ENCODE measurements at regions not wholly inside any gene's neighbourhood (a gene's known extent, or its start where the extent isn't known, plus 50 kb on each side); places are given as distances from the start of the nearest gene placed in this dataset.

GRCh38 chr4:18869166-18869565 is 847.6 kb upstream of the LCORL start:
- no peak for DNase-seq
- no peak for TF ChIP-seq POLR2A (IDR thresholded peaks at IDR 0.05; ENCODE audit: low read length)

DNA sequence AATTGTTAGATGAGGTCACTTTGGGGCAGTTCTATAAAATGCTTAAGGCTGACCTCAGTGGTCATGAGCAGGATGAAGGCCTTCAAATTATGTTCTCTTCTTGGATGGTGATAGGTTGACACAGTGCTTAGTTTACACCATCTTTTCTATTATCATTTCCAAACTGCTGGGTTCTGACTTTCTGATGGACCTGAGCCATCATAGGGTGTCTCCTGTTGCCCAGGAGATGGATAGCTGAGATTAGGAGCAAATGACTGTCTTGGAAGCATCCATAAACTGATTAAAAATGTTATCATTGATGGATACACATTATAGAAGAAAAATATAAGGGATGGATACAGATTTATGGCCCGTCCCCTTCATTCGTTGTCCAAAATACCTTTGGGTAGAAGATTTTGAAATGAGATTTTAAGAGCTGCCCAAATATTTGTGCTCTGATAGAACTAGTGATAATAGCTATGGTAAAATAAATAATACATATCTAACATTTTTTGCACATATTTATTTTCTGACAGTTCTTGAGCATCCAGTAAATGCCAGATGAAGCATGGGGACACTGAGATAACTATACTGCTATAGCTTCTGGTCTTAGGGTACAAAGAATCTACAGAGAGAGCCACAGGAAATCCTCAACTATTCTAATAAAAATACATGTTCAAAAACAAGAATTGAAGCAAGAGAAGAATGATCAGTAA is 839.4 kb upstream of the LCORL start:
- TF ChIP-seq POLR2A (IDR thresholded peaks at IDR 0.05; ENCODE audit: low read length) (no peak), GATA1 (IDR thresholded peaks at IDR 0.05; ENCODE audit: low read depth, low read length) (no peak)
- DNase-seq = no peak

DNA sequence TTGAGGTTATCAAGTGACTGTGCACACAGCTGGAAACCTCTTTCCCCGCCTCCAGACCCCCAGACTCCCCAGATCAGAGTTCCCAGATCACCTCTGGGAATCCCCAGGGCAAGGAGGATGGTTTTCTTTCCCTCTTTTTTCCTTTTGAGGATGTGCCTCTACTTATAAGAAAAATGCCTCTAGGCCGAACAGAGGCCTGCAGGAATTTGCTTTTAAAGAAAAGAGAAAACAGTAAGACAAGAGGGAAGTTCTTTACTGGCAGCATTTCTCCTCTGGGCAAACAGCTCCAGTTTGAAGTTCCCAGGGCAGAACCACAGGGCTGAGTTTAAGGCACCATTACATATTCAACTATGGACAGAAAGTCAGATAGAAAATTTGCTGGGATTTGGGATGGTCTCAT is 837.9 kb upstream of the LCORL start:
- TF ChIP-seq GATA1 (IDR thresholded peaks at IDR 0.05; ENCODE audit: low read depth, low read length) = no peak
- no peak for TF ChIP-seq POLR2A (IDR thresholded peaks at IDR 0.05; ENCODE audit: low read length)
- no peak for DNase-seq

- TF ChIP-seq GATA1 (IDR thresholded peaks at IDR 0.05; ENCODE audit: low read depth, low read length) (no peak), POLR2A (IDR thresholded peaks at IDR 0.05; ENCODE audit: low read length) (no peak)
- DNase-seq = no peak
Measured at GRCh38 chr4:18858229-18858922, 836.8 kb upstream of the LCORL start.

GRCh38 chr4:18850867-18851266 is 829.3 kb upstream of the LCORL start:
- TF ChIP-seq GATA1 (IDR thresholded peaks at IDR 0.05; ENCODE audit: low read depth, low read length) (no peak), POLR2A (IDR thresholded peaks at IDR 0.05; ENCODE audit: low read length) (no peak)

DNA sequence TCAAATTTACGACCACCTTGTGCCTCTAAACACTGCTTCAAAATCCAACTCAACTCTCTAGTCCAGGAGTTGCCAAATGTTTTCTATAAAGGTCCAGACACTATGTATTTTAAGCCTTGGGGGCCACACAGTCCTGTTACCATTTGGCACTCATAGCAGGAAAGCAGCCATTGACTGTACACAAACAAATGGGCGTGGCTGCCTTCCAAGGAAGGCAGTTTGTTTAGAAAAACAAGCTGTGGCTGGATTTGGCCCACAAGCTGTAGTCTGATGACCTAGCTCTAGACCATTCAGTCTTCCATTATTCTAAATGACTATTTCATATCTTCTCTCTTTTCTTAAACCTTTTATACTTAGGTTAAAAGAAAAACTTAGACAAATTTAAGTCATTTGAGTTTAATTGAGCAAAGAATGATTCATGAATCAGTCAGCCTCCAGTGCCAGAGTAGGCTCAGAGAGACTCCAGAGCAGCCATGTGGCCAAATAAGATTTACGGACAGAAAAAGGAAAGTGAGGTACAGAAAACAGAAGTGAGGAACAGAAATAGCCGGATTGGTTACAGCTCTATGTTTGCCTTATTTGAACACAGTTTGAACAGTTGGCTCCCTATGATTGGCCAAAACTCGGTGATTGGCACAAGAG is 825.8 kb upstream of the LCORL start:
- TF ChIP-seq POLR2A (IDR thresholded peaks at IDR 0.05; ENCODE audit: low read length) (no peak), GATA1 (IDR thresholded peaks at IDR 0.05; ENCODE audit: low read depth, low read length) (no peak)
- no peak for DNase-seq

More at GRCh38 chr4:18850867-18851266, 829.3 kb upstream of the LCORL start:
- DNase-seq = no peak

- DNase-seq = no peak
Measured at GRCh38 chr4:18846313-18846712, 824.8 kb upstream of the LCORL start.

GRCh38 chr4:18844726-18845125 is 823.2 kb upstream of the LCORL start:
- TF ChIP-seq GATA1 (IDR thresholded peaks at IDR 0.05; ENCODE audit: low read depth, low read length) = no peak
- no peak for TF ChIP-seq POLR2A (IDR thresholded peaks at IDR 0.05; ENCODE audit: low read length)
- no peak for DNase-seq

More at GRCh38 chr4:18846313-18846712, 824.8 kb upstream of the LCORL start:
- no peak for TF ChIP-seq POLR2A (IDR thresholded peaks at IDR 0.05; ENCODE audit: low read length)
- no peak for TF ChIP-seq GATA1 (IDR thresholded peaks at IDR 0.05; ENCODE audit: low read depth, low read length)

GRCh38 chr4:18842431-18842830 is 820.9 kb upstream of the LCORL start:
- no peak for TF ChIP-seq POLR2A (IDR thresholded peaks at IDR 0.05; ENCODE audit: low read length)
- no peak for TF ChIP-seq GATA1 (IDR thresholded peaks at IDR 0.05; ENCODE audit: low read depth, low read length)

GRCh38 chr4:18840481-18840880 is 818.9 kb upstream of the LCORL start:
- TF ChIP-seq POLR2A (IDR thresholded peaks at IDR 0.05; ENCODE audit: low read length) = no peak
- no peak for TF ChIP-seq GATA1 (IDR thresholded peaks at IDR 0.05; ENCODE audit: low read depth, low read length)
- DNase-seq = no peak

More at GRCh38 chr4:18842431-18842830, 820.9 kb upstream of the LCORL start:
- DNase-seq = no peak

DNA sequence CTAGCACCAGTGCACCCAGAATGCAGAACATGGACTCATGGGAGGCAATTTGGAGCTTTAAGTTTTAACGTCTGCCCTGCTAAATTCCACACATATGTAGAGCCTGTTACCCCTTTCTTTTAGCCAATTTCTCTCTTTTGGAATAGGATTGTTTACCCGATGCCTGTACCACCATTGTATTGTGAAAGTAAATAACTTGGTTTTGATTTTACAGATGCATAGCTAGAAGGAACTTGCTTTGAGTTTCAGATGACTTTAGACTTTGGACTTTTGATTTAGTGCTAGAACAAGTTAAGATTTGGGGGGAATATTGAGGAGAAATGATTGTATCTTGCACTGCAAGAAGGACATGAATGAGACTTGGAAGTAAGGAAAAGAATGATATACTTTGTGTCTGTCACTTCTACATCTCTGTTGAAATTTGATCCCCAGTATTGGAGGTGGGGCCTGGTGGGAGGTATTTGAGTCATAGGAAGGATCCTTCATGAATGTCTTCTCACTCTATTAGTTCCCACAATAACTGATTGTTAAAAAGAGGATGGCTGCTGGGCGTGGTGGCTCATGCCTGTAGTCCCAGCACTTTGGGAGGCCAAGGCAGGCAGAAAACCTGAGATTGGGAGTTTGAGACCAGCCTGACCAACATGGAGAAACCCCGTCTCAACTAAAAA is 794.8 kb upstream of the LCORL start:
- no peak for DNase-seq
- no peak for TF ChIP-seq POLR2A (IDR thresholded peaks at IDR 0.05; ENCODE audit: low read length)
- no peak for TF ChIP-seq GATA1 (IDR thresholded peaks at IDR 0.05; ENCODE audit: low read depth, low read length)

DNA sequence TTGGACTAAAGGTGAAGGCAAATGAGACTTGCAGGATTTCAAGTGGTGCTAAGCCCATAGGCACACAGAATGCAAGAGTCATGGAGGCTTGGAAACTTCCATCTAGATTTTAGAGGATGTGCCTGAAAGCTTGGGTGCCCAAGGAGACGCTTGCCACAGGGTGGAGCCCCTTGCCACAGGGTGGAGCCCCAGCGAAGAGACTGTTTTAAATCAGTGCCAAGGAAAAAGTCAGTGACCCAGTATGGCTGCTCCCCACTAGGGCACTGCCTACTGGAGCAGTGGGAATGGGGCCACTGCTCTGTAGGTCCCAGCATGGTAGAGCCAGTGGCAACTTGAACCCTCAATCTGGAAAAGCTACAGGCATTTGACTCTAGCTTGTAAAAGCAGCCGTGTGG is 794.2 kb upstream of the LCORL start:
- no peak for DNase-seq
- TF ChIP-seq GATA1 (IDR thresholded peaks at IDR 0.05; ENCODE audit: low read depth, low read length) = no peak
- no peak for TF ChIP-seq POLR2A (IDR thresholded peaks at IDR 0.05; ENCODE audit: low read length)

- DNase-seq = no peak
- TF ChIP-seq POLR2A (IDR thresholded peaks at IDR 0.05; ENCODE audit: low read length) (no peak), GATA1 (IDR thresholded peaks at IDR 0.05; ENCODE audit: low read depth, low read length) (no peak)
Measured at GRCh38 chr4:18815081-18815778, 793.7 kb upstream of the LCORL start.

Measured in erythroblast (primary cell).